Mucosa of descending colon (tissue), 3 donors: ENCODE measurements at regions not wholly inside any gene's neighbourhood (a gene's known extent, or its start where the extent isn't known, plus 50 kb on each side); places are given as distances from the start of the nearest gene placed in this dataset.

Source experiments
- ATAC-seq: fragments of 200-7000 bp; cut with Tn5 transposase; one replicate; pipeline ENCODE4 v1.9.1; 2020; ENCODE audit warnings: mild to moderate bottlenecking, moderate library complexity
- DNase-seq, 3 donors: peaks; one replicate each; pipeline ENCODE4 v3.0.0-alpha.2; 2020
- H3K36me3 ChIP-seq: fragments of 200-600 bp; one replicate; pipeline ENCODE4 v1.8.0; 2021; ENCODE audit warnings: low read depth, mild to moderate bottlenecking
- H3K4me1 ChIP-seq: fragments of 200-600 bp; one replicate; pipeline ENCODE4 v1.8.0; 2021; ENCODE audit warnings: low read depth, mild to moderate bottlenecking
- H3K4me3 ChIP-seq: fragments of 200-600 bp; one replicate; pipeline ENCODE4 v1.8.0; 2021; ENCODE audit warnings: mild to moderate bottlenecking
- H3K9me3 ChIP-seq: fragments of 200-600 bp; one replicate; pipeline ENCODE4 v1.8.0; 2021; ENCODE audit warnings: mild to moderate bottlenecking
- CTCF ChIP-seq: fragments of 200-600 bp; IDR thresholded peaks from one replicate; pipeline ENCODE4 v1.8.0; 2022; ENCODE audit warnings: antibody characterized with exemption, mild to moderate bottlenecking
- intact Hi-C, 2 donors: fragments of 100-400 bp; cut with DNase I in 1 of 2; cut with micrococcal nuclease in 1 of 2; formaldehyde crosslinking; loops; one replicate each; pipeline versions ENCODE4 v1.11.0 to v1.11.1; 2022; cut with DNase I, micrococcal nuclease
- donor health status: DM: no; HTN: no; CAD: no; lungs with moderate emphysema.
- donor health status: DM: no; HTN: no; CAD: no.
- donor health status: DM: no; HTN: yes; CAD: no.

- Histone ChIP-seq H3K36me3 (no peaks in the 10 kb centered on the region), H3K9me3 (no peaks in the 10 kb centered on the region), H3K4me1 (no peaks in the 10 kb centered on the region), H3K4me3 (no peak overlapping the region)
- intact Hi-C loops, result no loop called here
- no peak for ATAC-seq
- no peak for DNase-seq
- TF ChIP-seq CTCF, result no peak
Measured at GRCh38 chr1:87926131-87926830, 597.6 kb downstream of the LMO4 start.

GRCh38 chr1:87926921-87927320 lies 598.2 kb downstream of the LMO4 start:
- no peak for ATAC-seq
- no peaks in the 10 kb centered on the region for H3K9me3 ChIP-seq
- no peaks in the 10 kb centered on the region for H3K4me1 ChIP-seq
- intact Hi-C loops, result no loop called here
- no peak for DNase-seq
- TF ChIP-seq CTCF, result no peak
- no peaks in the 10 kb centered on the region for H3K36me3 ChIP-seq
- H3K4me3 ChIP-seq, result no peak overlapping the region

- H3K4me3 ChIP-seq, result no peak overlapping the region
- no peak for ATAC-seq
- no peak for TF ChIP-seq CTCF
- no peaks in the 10 kb centered on the region for H3K9me3 ChIP-seq
- H3K4me1 ChIP-seq, result no peaks in the 10 kb centered on the region
- intact Hi-C loops, result no loop called here
- DNase-seq, result no peak
- H3K36me3 ChIP-seq, result no peaks in the 10 kb centered on the region
Measured at GRCh38 chr1:87927391-87928280, 599.0 kb downstream of the LMO4 start.

DNA sequence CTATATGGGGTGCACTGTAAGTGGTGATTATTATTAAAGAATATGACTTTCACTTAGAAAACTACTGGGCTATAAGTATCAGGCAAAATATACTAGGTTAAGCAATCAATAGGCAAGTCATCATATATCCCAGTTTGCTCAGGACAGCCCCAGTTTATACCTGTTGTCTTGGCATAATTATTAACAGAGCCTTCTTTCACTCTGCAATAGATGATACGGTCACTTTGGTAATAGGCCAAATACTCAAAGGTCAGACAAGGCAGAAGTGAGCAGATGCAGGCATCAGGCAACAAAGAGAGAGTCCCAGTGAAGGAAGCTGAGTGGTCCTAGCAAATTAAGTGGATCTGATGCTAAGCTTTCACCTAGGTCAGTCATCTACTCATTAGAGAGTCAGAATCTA lies 599.9 kb downstream of the LMO4 start:
- Histone ChIP-seq H3K4me3 (no peak overlapping the region), H3K9me3 (no peaks in the 10 kb centered on the region), H3K36me3 (no peaks in the 10 kb centered on the region), H3K4me1 (no peaks in the 10 kb centered on the region)
- no peak for TF ChIP-seq CTCF
- ATAC-seq (no peak), DNase-seq (no peak)
- intact Hi-C loops, result no loop called here

GRCh38 chr1:87929906-87930305 lies 601.2 kb downstream of the LMO4 start:
- H3K9me3 ChIP-seq, result no peaks in the 10 kb centered on the region
- H3K4me1 ChIP-seq, result no peaks in the 10 kb centered on the region
- no peak overlapping the region for H3K4me3 ChIP-seq
- H3K36me3 ChIP-seq, result no peaks in the 10 kb centered on the region
- intact Hi-C loops, result no loop called here
- ATAC-seq (no peak), DNase-seq (no peak)
- no peak for TF ChIP-seq CTCF
